Activated T-cell treated with anti-CD3 and anti-CD28 coated beads, Interleukin-2, amount 50 U/mL, for 4 hours (primary cell): ENCODE measurements at regions not wholly inside any gene's neighbourhood (a gene's known extent, or its start where the extent isn't known, plus 50 kb on each side); places are given as distances from the start of the nearest gene placed in this dataset.

ENCODE experiments used
- ATAC-seq, 2 donors: fragments of 200-7000 bp; cut with Tn5 transposase; one replicate each; pipeline ENCODE4 v1.10.0; 2021
- DNase-seq: peaks from one replicate; pipeline ENCODE4 v3.0.0-alpha.2; 2020
- H3K27me3 Mint-ChIP-seq: one replicate; pipeline ENCODE4 v1.8.0; 2021; ENCODE audit warnings: low read depth, mixed read lengths
- H3K36me3 Mint-ChIP-seq: one replicate; pipeline ENCODE4 v1.8.0; 2022; ENCODE audit warnings: mixed read lengths; ENCODE audit not compliant: insufficient read depth
- H3K4me1 Mint-ChIP-seq: one replicate; pipeline ENCODE4 v1.8.0; 2021; ENCODE audit warnings: low read depth, mixed read lengths
- H3K4me3 Mint-ChIP-seq: one replicate; pipeline ENCODE4 v1.8.0; 2021; ENCODE audit warnings: mild to moderate bottlenecking, moderate library complexity, mixed read lengths
- H3K9me3 Mint-ChIP-seq: one replicate; pipeline ENCODE4 v1.8.0; 2021; ENCODE audit warnings: mixed read lengths

- Mint-ChIP-seq H3K9me3 (peaks cover 9% of the 10 kb centered on the region), H3K36me3 (peaks cover 5% of the 10 kb centered on the region), H3K4me1 (no peaks in the 10 kb centered on the region), H3K27me3 (peaks cover 2% of the 10 kb centered on the region), H3K4me3 (no peak overlapping the region)
- no peak for ATAC-seq
- DNase-seq, result no peak
Observed at GRCh38 chr15:25950014-25950413, 86.9 kb upstream of the ATP10A start.

- ATAC-seq, result no peak
- H3K4me1 Mint-ChIP-seq, result no peaks in the 10 kb centered on the region
- no peaks in the 10 kb centered on the region for H3K36me3 Mint-ChIP-seq
- no peaks in the 10 kb centered on the region for H3K9me3 Mint-ChIP-seq
- peaks cover 2% of the 10 kb centered on the region for H3K27me3 Mint-ChIP-seq
- no peak for DNase-seq
- H3K4me3 Mint-ChIP-seq, result no peak overlapping the region
Observed at GRCh38 chr15:25947323-25948314, 84.5 kb upstream of the ATP10A start.

- DNase-seq, result no peak
- Mint-ChIP-seq H3K27me3 (peaks cover 2% of the 10 kb centered on the region), H3K36me3 (no peaks in the 10 kb centered on the region), H3K4me3 (no peak overlapping the region), H3K9me3 (no peaks in the 10 kb centered on the region), H3K4me1 (no peaks in the 10 kb centered on the region)
- no peak for ATAC-seq
Observed at GRCh38 chr15:25946241-25946805, 83.2 kb upstream of the ATP10A start.

GRCh38 chr15:25944386-25944785 lies 81.3 kb upstream of the ATP10A start:
- no peak overlapping the region for H3K4me3 Mint-ChIP-seq
- no peaks in the 10 kb centered on the region for H3K4me1 Mint-ChIP-seq
- H3K9me3 Mint-ChIP-seq, result no peaks in the 10 kb centered on the region
- ATAC-seq (no peak), DNase-seq (no peak)
- no peaks in the 10 kb centered on the region for H3K36me3 Mint-ChIP-seq
- peaks cover 2% of the 10 kb centered on the region for H3K27me3 Mint-ChIP-seq

GRCh38 chr15:25943831-25944230 lies 80.7 kb upstream of the ATP10A start:
- H3K4me1 Mint-ChIP-seq, result no peaks in the 10 kb centered on the region
- H3K36me3 Mint-ChIP-seq, result no peaks in the 10 kb centered on the region
- H3K27me3 Mint-ChIP-seq, result no peaks in the 10 kb centered on the region
- no peaks in the 10 kb centered on the region for H3K9me3 Mint-ChIP-seq
- DNase-seq, result no peak
- no peak for ATAC-seq
- H3K4me3 Mint-ChIP-seq, result no peak overlapping the region

- H3K27me3 Mint-ChIP-seq, result no peaks in the 10 kb centered on the region
- no peaks in the 10 kb centered on the region for H3K36me3 Mint-ChIP-seq
- no peaks in the 10 kb centered on the region for H3K9me3 Mint-ChIP-seq
- no peak overlapping the region for H3K4me3 Mint-ChIP-seq
- ATAC-seq, result no peak
- no peak for DNase-seq
- no peaks in the 10 kb centered on the region for H3K4me1 Mint-ChIP-seq
Observed at GRCh38 chr15:25939122-25939521, 76.0 kb upstream of the ATP10A start.

GRCh38 chr15:25937796-25938195 lies 74.7 kb upstream of the ATP10A start:
- H3K36me3 Mint-ChIP-seq, result no peaks in the 10 kb centered on the region
- H3K4me1 Mint-ChIP-seq, result peaks cover 3% of the 10 kb centered on the region
- H3K4me3 Mint-ChIP-seq, result no peak overlapping the region
- DNase-seq, result no peak
- no peaks in the 10 kb centered on the region for H3K9me3 Mint-ChIP-seq
- ATAC-seq, result no peak
- peaks cover 5% of the 10 kb centered on the region for H3K27me3 Mint-ChIP-seq

GRCh38 chr15:25936004-25936403 lies 72.9 kb upstream of the ATP10A start:
- no peak overlapping the region for H3K4me3 Mint-ChIP-seq
- DNase-seq, result no peak
- no peak for ATAC-seq
- H3K27me3 Mint-ChIP-seq, result peaks cover 5% of the 10 kb centered on the region
- no peaks in the 10 kb centered on the region for H3K36me3 Mint-ChIP-seq
- H3K9me3 Mint-ChIP-seq, result no peaks in the 10 kb centered on the region
- peaks cover 3% of the 10 kb centered on the region for H3K4me1 Mint-ChIP-seq

- H3K4me3 Mint-ChIP-seq, result peak overlapping the region; percentile 85
- peaks cover 9% of the 10 kb centered on the region for H3K27me3 Mint-ChIP-seq
- ATAC-seq, result peak; percentile 97 to 98
- H3K36me3 Mint-ChIP-seq, result peaks cover 1% of the 10 kb centered on the region
- DNase-seq, result peak; percentile 61
- H3K4me1 Mint-ChIP-seq, result peaks cover 3% of the 10 kb centered on the region
- peaks cover 16% of the 10 kb centered on the region for H3K9me3 Mint-ChIP-seq
Observed at GRCh38 chr15:25933456-25934158, 70.5 kb upstream of the ATP10A start.

GRCh38 chr15:25932696-25933095 lies 69.6 kb upstream of the ATP10A start:
- DNase-seq (no peak), ATAC-seq (no peak)
- H3K4me3 Mint-ChIP-seq, result no peak overlapping the region
- peaks cover 9% of the 10 kb centered on the region for H3K27me3 Mint-ChIP-seq
- peaks cover 3% of the 10 kb centered on the region for H3K4me1 Mint-ChIP-seq
- H3K9me3 Mint-ChIP-seq, result peaks cover 16% of the 10 kb centered on the region
- peaks cover 1% of the 10 kb centered on the region for H3K36me3 Mint-ChIP-seq

- peaks cover 9% of the 10 kb centered on the region for H3K27me3 Mint-ChIP-seq
- H3K4me1 Mint-ChIP-seq, result peaks cover 3% of the 10 kb centered on the region
- ATAC-seq, result no peak
- no peak overlapping the region for H3K4me3 Mint-ChIP-seq
- no peak for DNase-seq
- peaks cover 16% of the 10 kb centered on the region for H3K9me3 Mint-ChIP-seq
- peaks cover 1% of the 10 kb centered on the region for H3K36me3 Mint-ChIP-seq
Observed at GRCh38 chr15:25931851-25932250, 68.7 kb upstream of the ATP10A start.

- H3K9me3 Mint-ChIP-seq, result peaks cover 16% of the 10 kb centered on the region
- no peak for DNase-seq
- peaks cover 9% of the 10 kb centered on the region for H3K27me3 Mint-ChIP-seq
Observed at GRCh38 chr15:25930931-25931330, 67.8 kb upstream of the ATP10A start.

More at GRCh38 chr15:25930931-25931330, 67.8 kb upstream of the ATP10A start:
- peaks cover 3% of the 10 kb centered on the region for H3K4me1 Mint-ChIP-seq
- peaks cover 1% of the 10 kb centered on the region for H3K36me3 Mint-ChIP-seq
- no peak for ATAC-seq
- H3K4me3 Mint-ChIP-seq, result no peak overlapping the region
